Lower leg skin (tissue), 4 donors: ENCODE measurements at regions not wholly inside any gene's neighbourhood (a gene's known extent, or its start where the extent isn't known, plus 50 kb on each side); places are given as distances from the start of the nearest gene placed in this dataset.
"Not testable (repeated sequence)": the region's sequence is repeated elsewhere in the genome, so short reads cannot be mapped to it uniquely, and the experiment has no call there.

Experiments
- DNase-seq, 2 donors: peaks; one replicate each; pipeline ENCODE4 v3.0.0-alpha.2; 2019; ENCODE audit warnings: low spot score in 2 of 2
- H3K4me3 ChIP-seq: fragments of 200-600 bp; sonication (generic); 2 replicates; pipeline ENCODE4 v1.5.1; 2017; ENCODE audit warnings: mild to moderate bottlenecking, low read depth; ENCODE audit not compliant: poor library complexity, severe bottlenecking
- CTCF ChIP-seq, 3 donors: fragments of 450-650 bp; IDR thresholded peaks; one replicate each; pipeline ENCODE4 v1.5.1; 2016; ENCODE audit warnings: antibody characterized with exemption in 3 of 3, mild to moderate bottlenecking in 3 of 3, moderate library complexity in 2 of 3
- POLR2A ChIP-seq, 2 donors: fragments of 450-650 bp; IDR thresholded peaks; one replicate each; pipeline ENCODE4 v1.6.1; 2016 to 2017; ENCODE audit warnings: antibody characterized with exemption in 2 of 2, mild to moderate bottlenecking in 1 of 2, moderate library complexity in 1 of 2
- WGBS, 2 donors: methylation state at CpG; one replicate each; pipeline ENCODE4 v1.1.5; 2018; 5-methylcytosine and 5-hydroxymethylcytosine counted together
- intact Hi-C: fragments of 100-400 bp; cut with DNase I; formaldehyde crosslinking; loops from one replicate; pipeline ENCODE4 v1.15.0; 2023; ENCODE audit warnings: low total_unique reads

DNA sequence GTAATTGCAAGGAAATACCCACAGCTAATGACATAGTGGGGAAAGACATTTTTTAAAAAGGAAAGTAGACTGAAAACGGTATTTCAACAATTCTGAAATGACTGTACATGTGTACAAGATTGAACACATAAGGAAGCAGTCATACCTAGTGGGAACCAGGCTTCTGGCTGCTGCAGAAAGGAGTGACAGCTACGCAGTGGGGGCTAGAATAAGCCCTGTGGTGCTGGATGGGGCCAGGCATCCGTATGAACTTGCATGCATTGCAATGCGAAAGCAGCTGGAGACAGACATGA is 54.9 kb upstream of the GPR31 start:
- intact Hi-C loops, result loop anchor here (5.0 kb wide), 1 partner anchor 1315 kb away; no protein-coding TSS in a partner anchor
- TF ChIP-seq POLR2A (IDR thresholded peaks at IDR 0.05) (no peak), CTCF (IDR thresholded peaks at IDR 0.05) (no peak)
- WGBS, 2 donors, result 55 to 56% methylated on average over 4 of the region's 4 CpGs
- H3K4me3 ChIP-seq, result no peak overlapping the region
- peak in 1 of 2 donors; percentile 58 for DNase-seq

- no peak overlapping the region for H3K4me3 ChIP-seq
- 56 to 64% methylated on average over 9 to 10 of the region's 10 CpGs for WGBS, 2 donors
- TF ChIP-seq CTCF (IDR thresholded peaks at IDR 0.05) (no peak), POLR2A (IDR thresholded peaks at IDR 0.05) (no peak)
- intact Hi-C loops, result loop anchor here (5.0 kb wide), 1 partner anchor 1317 kb away; no protein-coding TSS in a partner anchor
- DNase-seq, result peak in 1 of 2 donors; percentile 37
Observed at GRCh38 chr6:167214206-167214605, 56.4 kb upstream of the GPR31 start.

GRCh38 chr6:167215429-167216250 is 57.9 kb upstream of the GPR31 start:
- DNase-seq, H3K4me3 ChIP-seq, intact Hi-C loops: not testable (repeated sequence)
- 46 to 70% methylated on average over 13 to 15 of the region's 15 CpGs for WGBS, 2 donors

GRCh38 chr6:167216390-167217050 is 58.7 kb upstream of the GPR31 start:
- WGBS, 2 donors, result 69 to 72% methylated on average over 9 to 12 of the region's 15 CpGs
- peak in 1 of 2 donors; percentile 66 for DNase-seq
- intact Hi-C loops, H3K4me3 ChIP-seq: not testable (repeated sequence)

- H3K4me3 ChIP-seq, intact Hi-C loops: not testable (repeated sequence)
- peak in 1 of 2 donors; percentile 23 for DNase-seq
- WGBS, 2 donors, result 88 to 90% methylated on average over 4 of the region's 4 CpGs
Observed at GRCh38 chr6:167217073-167217472, 59.3 kb upstream of the GPR31 start.

DNA sequence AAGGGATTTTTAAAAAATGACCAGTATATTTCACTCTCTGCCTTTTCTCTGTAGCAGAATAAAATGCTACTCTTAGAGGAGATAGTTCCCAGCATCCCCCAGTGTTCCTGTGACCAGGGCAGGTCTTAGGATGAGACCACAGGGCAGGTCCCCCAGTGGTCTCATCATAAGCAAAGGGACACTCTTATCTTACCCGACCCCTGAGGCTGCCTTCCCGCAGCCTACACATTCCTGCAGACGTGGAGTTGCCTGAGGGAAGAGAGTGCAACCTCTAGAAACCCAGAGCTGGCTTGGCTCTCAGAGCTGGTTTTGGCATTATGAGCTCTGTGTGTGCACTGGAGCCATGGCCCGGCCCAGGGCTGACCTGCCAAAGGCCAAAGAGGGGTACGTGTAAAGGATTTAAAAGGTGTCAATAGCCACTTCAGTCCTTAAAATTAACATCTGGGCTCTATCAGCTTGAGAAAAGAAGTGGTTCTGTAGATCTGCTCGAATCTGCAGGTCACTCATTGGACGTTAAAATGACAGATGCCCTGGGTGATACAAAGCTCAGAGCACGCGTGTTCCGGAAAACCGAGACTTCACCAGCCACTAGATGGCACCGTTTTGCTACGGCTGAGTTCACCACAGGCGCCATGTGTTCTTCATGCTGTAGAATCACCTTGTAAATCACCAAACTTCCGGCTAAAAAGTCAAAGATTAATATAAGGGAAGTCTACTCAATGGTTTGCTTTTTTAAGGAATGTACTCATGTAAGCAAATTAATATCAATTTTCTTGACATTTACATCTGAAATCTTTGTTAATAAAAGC is 60.4 kb upstream of the GPR31 start:
- H3K4me3 ChIP-seq, intact Hi-C loops: not testable (repeated sequence)
- 11 to 14% methylated on average over 10 to 11 of the region's 15 CpGs for WGBS, 2 donors
- peak in 1 of 2 donors; percentile 29 for DNase-seq

GRCh38 chr6:167219079-167219478 is 61.3 kb upstream of the GPR31 start:
- intact Hi-C loops, result not testable (repeated sequence)

DNA sequence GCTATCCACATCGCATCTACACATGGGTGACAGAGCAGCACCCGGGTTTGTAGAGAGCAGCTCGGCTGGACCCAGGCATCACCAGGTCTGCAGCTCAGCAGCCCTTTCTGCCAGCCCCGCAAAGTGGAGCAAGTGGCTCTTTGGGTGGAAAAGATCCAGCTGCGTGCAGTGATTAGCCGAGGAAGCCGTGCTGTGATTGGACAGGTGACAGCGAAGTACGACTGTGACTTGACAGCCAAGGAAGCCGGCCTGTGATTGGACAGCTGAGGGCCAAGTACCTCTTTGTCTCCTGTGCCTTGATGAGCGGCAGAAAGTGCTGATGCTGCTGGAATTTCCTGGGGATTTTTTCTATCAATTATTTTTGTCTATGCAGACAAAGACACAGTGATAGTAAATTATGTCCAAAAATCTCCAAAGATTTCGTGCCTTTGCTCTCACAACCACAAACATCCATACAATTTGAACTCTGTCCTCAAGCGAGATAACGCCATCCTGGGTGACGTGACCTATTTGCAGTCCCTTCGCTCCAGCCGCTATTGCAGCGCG is 62.3 kb upstream of the GPR31 start:
- DNase-seq, result peak in 1 of 2 donors; percentile 57
- no peak overlapping the region for H3K4me3 ChIP-seq
- TF ChIP-seq POLR2A (IDR thresholded peaks at IDR 0.05), result no peak
- intact Hi-C loops, result no loop called here
- WGBS, 2 donors, result 82 to 85% methylated on average over 18 to 19 of the region's 19 CpGs

More at GRCh38 chr6:167219079-167219478, 61.3 kb upstream of the GPR31 start:
- WGBS, 2 donors, result 76 to 91% methylated on average over 4 of the region's 4 CpGs
- H3K4me3 ChIP-seq, result not testable (repeated sequence)
- DNase-seq, result peak in 1 of 2 donors; percentile 58
